Stimulated activated CD4-positive, alpha-beta T cell treated with anti-CD3 and anti-CD28 coated beads, TNF-alpha, amount 100 ng/mL, for 48 hours (primary cell): ENCODE measurements at regions not wholly inside any gene's neighbourhood (a gene's known extent, or its start where the extent isn't known, plus 50 kb on each side); places are given as distances from the start of the nearest gene placed in this dataset.
"Not testable (repeated sequence)": the region's sequence is repeated elsewhere in the genome, so short reads cannot be mapped to it uniquely, and the experiment has no call there.

Experiments
- DNase-seq, 3 donors: peaks; one replicate each; pipeline ENCODE4 v3.0.0-alpha.2; 2020; ENCODE audit warnings: low read depth in 3 of 3

- DNase-seq, result no peak
Observed at GRCh38 chrX:122545778-122546177, 638.3 kb upstream of the GRIA3 start.

GRCh38 chrX:122546269-122546668 lies 637.8 kb upstream of the GRIA3 start:
- DNase-seq, result no peak

DNA sequence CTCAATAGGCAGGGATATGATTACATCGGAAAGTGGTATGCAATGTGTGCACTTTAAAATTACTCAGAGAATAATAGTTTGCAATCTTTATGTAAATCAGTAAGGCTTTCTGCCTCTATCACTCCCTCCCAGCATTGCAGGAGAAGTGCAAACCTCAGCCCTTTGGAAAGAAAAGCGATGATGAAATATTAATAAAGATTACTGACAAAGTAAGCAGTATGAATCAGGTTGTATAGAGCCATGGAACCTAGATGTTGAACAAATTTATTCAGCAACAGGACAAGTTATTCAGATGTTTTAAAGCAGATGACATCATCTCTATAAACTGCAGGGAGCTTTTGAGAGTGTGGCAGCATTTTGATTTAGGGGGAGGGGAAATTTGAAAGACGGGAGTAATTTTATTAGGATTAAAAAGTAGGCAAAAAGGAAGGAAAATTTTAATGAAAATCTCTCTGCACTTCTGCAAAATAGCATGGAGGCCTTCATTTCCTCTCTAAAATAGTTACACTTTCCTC lies 631.7 kb upstream of the GRIA3 start:
- DNase-seq, result no peak

DNA sequence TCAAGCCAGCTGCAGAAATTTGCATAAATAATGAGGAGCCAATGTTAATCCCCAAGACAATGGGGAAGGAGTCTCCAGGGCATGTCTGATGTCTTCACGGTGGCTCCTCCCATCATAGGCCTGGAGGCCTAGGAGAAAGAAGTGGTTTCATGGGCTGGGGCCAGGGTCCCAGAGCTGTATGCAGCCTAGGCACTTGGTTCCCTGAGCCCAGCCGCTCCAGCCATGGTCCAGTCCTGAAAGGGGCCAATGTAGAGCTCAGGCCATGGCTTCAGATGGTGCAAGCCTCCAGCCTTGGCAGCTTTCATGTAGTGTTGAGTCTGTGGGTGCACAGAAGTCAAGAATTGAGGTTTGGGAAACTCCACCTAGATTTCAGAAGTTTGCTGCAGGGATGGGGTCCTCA lies 628.2 kb upstream of the GRIA3 start:
- DNase-seq, result no peak

- no peak for DNase-seq
Observed at GRCh38 chrX:122565952-122566351, 618.1 kb upstream of the GRIA3 start.

DNA sequence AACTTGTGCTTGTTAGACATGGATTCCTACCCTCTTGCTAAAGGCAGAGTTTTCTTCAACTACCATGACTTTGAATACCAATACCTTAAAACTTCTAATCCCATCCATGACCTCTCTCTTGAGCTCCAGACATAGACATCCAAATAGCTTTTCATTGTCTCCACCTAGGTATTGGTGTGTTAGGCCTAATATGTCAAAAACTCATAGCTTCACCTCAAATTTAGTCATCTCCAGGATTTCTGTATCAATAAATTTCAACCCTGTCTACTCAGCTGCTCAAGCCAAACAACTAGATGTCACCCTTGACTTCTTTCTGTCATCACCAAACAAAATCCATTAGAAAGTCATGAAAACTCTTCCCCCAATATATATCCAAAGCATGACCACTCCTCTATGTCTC lies 617.7 kb upstream of the GRIA3 start:
- no peak for DNase-seq

- DNase-seq, result no peak
Observed at GRCh38 chrX:122567911-122568310, 616.2 kb upstream of the GRIA3 start.

GRCh38 chrX:122572461-122572860 lies 611.6 kb upstream of the GRIA3 start:
- no peak for DNase-seq

- no peak for DNase-seq
Observed at GRCh38 chrX:122579036-122579435, 605.0 kb upstream of the GRIA3 start.

- no peak for DNase-seq
Observed at GRCh38 chrX:122579526-122579925, 604.6 kb upstream of the GRIA3 start.

- no peak for DNase-seq
Observed at GRCh38 chrX:122582280-122582974, 601.7 kb upstream of the GRIA3 start.

- no peak for DNase-seq
Observed at GRCh38 chrX:122582975-122583305, 601.1 kb upstream of the GRIA3 start.

DNA sequence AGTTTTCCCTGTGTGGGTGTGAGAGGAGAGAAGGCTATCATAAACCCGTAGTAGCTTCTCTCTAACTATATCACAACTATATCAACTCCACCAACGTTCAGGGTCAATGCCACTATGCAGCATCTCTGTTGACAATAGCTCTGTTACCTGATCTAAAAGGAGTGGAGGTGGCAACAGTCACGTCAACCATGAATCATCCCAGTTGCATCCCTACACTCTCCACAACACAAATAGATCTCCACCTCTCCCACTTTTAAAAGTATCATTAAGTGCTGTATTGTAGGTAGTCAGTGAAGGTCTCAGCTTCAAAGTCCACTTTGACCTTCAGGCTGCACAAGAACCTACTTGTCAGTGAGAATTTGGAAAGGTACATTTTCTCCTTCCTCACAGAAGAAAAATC lies 600.5 kb upstream of the GRIA3 start:
- no peak for DNase-seq

- DNase-seq, result no peak
Observed at GRCh38 chrX:122584981-122585380, 599.1 kb upstream of the GRIA3 start.

DNA sequence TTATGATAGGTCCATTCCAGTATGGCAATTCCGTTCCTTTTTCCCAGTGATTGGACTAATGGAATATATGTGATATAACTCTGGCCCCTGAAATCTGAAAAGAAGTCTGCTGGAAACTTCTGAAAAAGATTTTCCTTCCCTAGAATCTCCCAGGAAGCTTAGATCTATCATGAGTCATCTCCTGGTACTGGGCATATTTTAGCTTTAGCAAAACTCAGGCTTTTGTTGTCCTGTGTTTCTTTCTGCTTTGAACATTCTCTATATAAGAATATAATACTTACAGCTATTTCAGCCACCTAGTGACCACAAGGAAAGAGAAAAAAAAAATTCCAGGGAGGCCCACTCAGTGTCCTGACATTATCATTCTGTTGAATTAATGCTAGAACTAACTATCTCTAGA lies 597.2 kb upstream of the GRIA3 start:
- DNase-seq, result no peak

GRCh38 chrX:122591546-122591945 lies 592.5 kb upstream of the GRIA3 start:
- DNase-seq, result no peak

- DNase-seq, result no peak
Observed at GRCh38 chrX:122596998-122597397, 587.1 kb upstream of the GRIA3 start.

GRCh38 chrX:122622795-122623194 lies 561.3 kb upstream of the GRIA3 start:
- DNase-seq, result no peak

- no peak for DNase-seq
Observed at GRCh38 chrX:122625239-122625638, 558.8 kb upstream of the GRIA3 start.

GRCh38 chrX:122625821-122626220 lies 558.3 kb upstream of the GRIA3 start:
- DNase-seq, result no peak

GRCh38 chrX:122626871-122627270 lies 557.2 kb upstream of the GRIA3 start:
- no peak for DNase-seq

GRCh38 chrX:122641136-122641535 lies 542.9 kb upstream of the GRIA3 start:
- no peak for DNase-seq

GRCh38 chrX:122641826-122642225 lies 542.3 kb upstream of the GRIA3 start:
- no peak for DNase-seq

DNA sequence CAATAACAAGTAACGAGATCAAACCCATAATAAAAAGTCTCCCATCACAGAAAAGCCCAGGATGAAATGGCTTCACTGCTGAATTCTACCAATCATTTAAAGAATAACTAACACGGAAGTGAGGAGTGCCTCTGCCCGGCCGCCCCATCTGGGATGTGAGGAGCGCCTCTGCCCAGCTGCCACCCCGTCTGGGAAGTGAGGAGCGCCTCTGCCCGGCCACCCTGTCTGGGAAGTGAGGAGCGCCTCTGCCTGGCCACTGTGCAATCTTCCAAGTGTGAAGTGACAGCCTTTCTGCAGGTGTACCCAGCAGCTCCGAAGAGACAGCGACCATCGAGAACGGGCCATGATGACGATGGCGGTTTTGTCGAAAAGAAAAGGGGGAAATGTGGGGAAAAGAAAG lies 528.8 kb upstream of the GRIA3 start:
- not testable (repeated sequence) for DNase-seq
